ENCODE measurements at regions not wholly inside any gene's neighbourhood (a gene's known extent, or its start where the extent isn't known, plus 50 kb on each side); places are given as distances from the start of the nearest gene placed in this dataset.

- FAIRE-seq (no peak), DNase-seq (ENCODE audit: insufficient read length, low spot score) (peak; percentile 5)
Measured at GRCh38 chr18:77650799-77651385, 401.2 kb downstream of the GALR1 start.

GRCh38 chr18:77651441-77651840, 401.8 kb downstream of the GALR1 start:
- DNase-seq (ENCODE audit: insufficient read length, low spot score) (no peak), FAIRE-seq (no peak)

- DNase-seq (ENCODE audit: insufficient read length, low spot score): no peak
- no peak for FAIRE-seq
Measured at GRCh38 chr18:77653792-77654191, 404.1 kb downstream of the GALR1 start.

GRCh38 chr18:77654302-77654701, 404.7 kb downstream of the GALR1 start:
- DNase-seq (ENCODE audit: insufficient read length, low spot score) (no peak), FAIRE-seq (no peak)

GRCh38 chr18:77657651-77658298, 408.1 kb downstream of the GALR1 start:
- FAIRE-seq (no peak), DNase-seq (ENCODE audit: insufficient read length, low spot score) (no peak)

GRCh38 chr18:77658299-77658662, 408.6 kb downstream of the GALR1 start:
- FAIRE-seq (no peak), DNase-seq (ENCODE audit: insufficient read length, low spot score) (no peak)

GRCh38 chr18:77658751-77659448, 409.3 kb downstream of the GALR1 start:
- DNase-seq (ENCODE audit: insufficient read length, low spot score) (no peak), FAIRE-seq (no peak)

GRCh38 chr18:77666613-77667012, 417.0 kb downstream of the GALR1 start:
- FAIRE-seq (no peak), DNase-seq (ENCODE audit: insufficient read length, low spot score) (no peak)

GRCh38 chr18:77668219-77668618, 418.6 kb downstream of the GALR1 start:
- FAIRE-seq (no peak), DNase-seq (ENCODE audit: insufficient read length, low spot score) (no peak)

- no peak for DNase-seq (ENCODE audit: insufficient read length, low spot score)
- no peak for FAIRE-seq
Measured at GRCh38 chr18:77669331-77669730, 419.7 kb downstream of the GALR1 start.

GRCh38 chr18:77671456-77672167, 422.0 kb downstream of the GALR1 start:
- DNase-seq (ENCODE audit: insufficient read length, low spot score) (no peak), FAIRE-seq (no peak)

- DNase-seq (ENCODE audit: insufficient read length, low spot score): no peak
- FAIRE-seq: no peak
Measured at GRCh38 chr18:77676910-77677309, 427.3 kb downstream of the GALR1 start.

- DNase-seq (ENCODE audit: insufficient read length, low spot score): no peak
- no peak for FAIRE-seq
Measured at GRCh38 chr18:77677536-77677935, 427.9 kb downstream of the GALR1 start.

- FAIRE-seq (no peak), DNase-seq (ENCODE audit: insufficient read length, low spot score) (no peak)
Measured at GRCh38 chr18:77679869-77680268, 430.2 kb downstream of the GALR1 start.

GRCh38 chr18:77700051-77700450, 450.4 kb downstream of the GALR1 start:
- no peak for DNase-seq (ENCODE audit: insufficient read length, low spot score)
- no peak for FAIRE-seq

- no peak for DNase-seq (ENCODE audit: insufficient read length, low spot score)
- FAIRE-seq: no peak
Measured at GRCh38 chr18:77701977-77702376, 452.3 kb downstream of the GALR1 start.

GRCh38 chr18:77702686-77703085, 453.0 kb downstream of the GALR1 start:
- DNase-seq (ENCODE audit: insufficient read length, low spot score) (peak; percentile 1), FAIRE-seq (no peak)

- no peak for FAIRE-seq
- no peak for DNase-seq (ENCODE audit: insufficient read length, low spot score)
Measured at GRCh38 chr18:77705301-77705700, 455.7 kb downstream of the GALR1 start.

- FAIRE-seq (no peak), DNase-seq (ENCODE audit: insufficient read length, low spot score) (no peak)
Measured at GRCh38 chr18:77708826-77709506, 459.3 kb downstream of the GALR1 start.

- FAIRE-seq: no peak
- no peak for DNase-seq (ENCODE audit: insufficient read length, low spot score)
Measured at GRCh38 chr18:77711096-77711495, 461.4 kb downstream of the GALR1 start.

- DNase-seq (ENCODE audit: insufficient read length, low spot score): no peak
- no peak for FAIRE-seq
Measured at GRCh38 chr18:77714716-77715115, 465.1 kb downstream of the GALR1 start.

Measured in HTR-8/SVneo (cell line).